Tibial nerve (tissue), 4 donors: ENCODE measurements at regions not wholly inside any gene's neighbourhood (a gene's known extent, or its start where the extent isn't known, plus 50 kb on each side); places are given as distances from the start of the nearest gene placed in this dataset.
"Not testable (repeated sequence)": the region's sequence is repeated elsewhere in the genome, so short reads cannot be mapped to it uniquely, and the experiment has no call there.

Experiments used
- DNase-seq, 2 donors: peaks; one replicate each; pipeline ENCODE4 v3.0.0-alpha.2; 2019; ENCODE audit warnings: low spot score in 2 of 2
- H3K27ac ChIP-seq, 4 donors: fragments of 200-600 bp; sonication (generic) in 3 of 4; one replicate each; pipeline ENCODE4 v1.5.1; 2017 to 2019; ENCODE audit warnings: mild to moderate bottlenecking in 1 of 4
- H3K27me3 ChIP-seq, 2 donors: fragments of 200-600 bp; sonication (generic) in 1 of 2; one replicate each; pipeline versions ENCODE4 v1.5.1 to v1.6.0; 2017 to 2019
- H3K36me3 ChIP-seq, 3 donors: fragments of 200-600 bp; sonication (generic); one replicate each; pipeline ENCODE4 v1.5.1; 2018 to 2019
- H3K4me1 ChIP-seq, 4 donors: fragments of 200-600 bp; sonication (generic) in 3 of 4; one replicate each; pipeline ENCODE4 v1.5.1; 2017 to 2019
- H3K4me3 ChIP-seq, 4 donors: fragments of 200-600 bp; sonication (generic) in 3 of 4; one replicate each; pipeline ENCODE4 v1.5.1; 2017 to 2019; ENCODE audit warnings: mild to moderate bottlenecking in 1 of 4, moderate library complexity in 1 of 4
- H3K9me3 ChIP-seq, 4 donors: fragments of 200-600 bp; sonication (generic) in 3 of 4; one replicate each; pipeline ENCODE4 v1.5.1; 2017 to 2019
- EP300 ChIP-seq, 2 donors: sonication (generic); formaldehyde crosslinking; IDR thresholded peaks; one replicate each; pipeline ENCODE4 v1.6.1; 2017; ENCODE audit warnings: antibody characterized with exemption in 2 of 2, mild to moderate bottlenecking in 1 of 2
- POLR2A ChIP-seq, 2 donors: fragments of 450-650 bp; IDR thresholded peaks; one replicate each; pipeline ENCODE4 v1.6.1; 2017; ENCODE audit warnings: antibody characterized with exemption in 2 of 2, mild to moderate bottlenecking in 2 of 2, moderate library complexity in 2 of 2
- WGBS, 2 donors: methylation state at CpG; one replicate each; pipeline ENCODE4 v1.1.5; 2018; 5-methylcytosine and 5-hydroxymethylcytosine counted together
- TF ChIP-seq, protein P1 (sequence below), 5 experiments: fragments of 200-600 bp in 3 of 5; fragments of 450-650 bp in 2 of 5; sonication (generic) in 3 of 5; IDR thresholded peaks; one replicate each; pipeline ENCODE4 v1.5.1; 2016 to 2019; ENCODE audit warnings: antibody characterized with exemption in 5 of 5, mild to moderate bottlenecking in 3 of 5, moderate library complexity in 2 of 5

DNA sequence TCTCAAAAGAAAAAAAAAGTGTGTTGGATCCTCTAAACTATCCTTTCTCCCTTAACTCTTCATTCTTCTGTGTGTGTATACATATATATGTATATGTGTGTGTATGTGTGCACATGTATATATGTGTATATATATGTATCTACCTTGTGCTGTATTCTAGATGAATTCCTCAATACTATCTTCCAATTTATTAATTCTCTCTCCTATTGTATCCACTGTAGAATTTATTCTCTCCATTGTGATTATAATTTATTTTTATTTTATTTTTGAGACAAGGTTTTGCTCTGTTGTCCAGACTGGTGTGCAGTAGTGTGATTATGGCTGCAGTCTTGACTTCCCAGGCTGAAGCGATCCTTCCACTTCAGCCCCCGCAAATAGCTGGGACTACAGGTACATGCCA lies 147.1 kb upstream of the ZNF618 start:
- H3K9me3 ChIP-seq = peaks cover 0 to 27% (median 2%) of the 10 kb centered on the region in 4 donors
- H3K4me3 ChIP-seq = no peak overlapping the region
- no peaks in the 10 kb centered on the region for H3K36me3 ChIP-seq
- WGBS, 2 donors = 91 to 94% methylated on average over 2 of the region's 2 CpGs
- H3K4me1 ChIP-seq = no peaks in the 10 kb centered on the region
- no peak for DNase-seq
- H3K27me3 ChIP-seq = no peaks in the 10 kb centered on the region
- H3K27ac ChIP-seq = no peak overlapping the region
- TF ChIP-seq EP300 (IDR thresholded peaks at IDR 0.05) (no peak), POLR2A (IDR thresholded peaks at IDR 0.05) (no peak)
- TF ChIP-seq, protein P1, sequence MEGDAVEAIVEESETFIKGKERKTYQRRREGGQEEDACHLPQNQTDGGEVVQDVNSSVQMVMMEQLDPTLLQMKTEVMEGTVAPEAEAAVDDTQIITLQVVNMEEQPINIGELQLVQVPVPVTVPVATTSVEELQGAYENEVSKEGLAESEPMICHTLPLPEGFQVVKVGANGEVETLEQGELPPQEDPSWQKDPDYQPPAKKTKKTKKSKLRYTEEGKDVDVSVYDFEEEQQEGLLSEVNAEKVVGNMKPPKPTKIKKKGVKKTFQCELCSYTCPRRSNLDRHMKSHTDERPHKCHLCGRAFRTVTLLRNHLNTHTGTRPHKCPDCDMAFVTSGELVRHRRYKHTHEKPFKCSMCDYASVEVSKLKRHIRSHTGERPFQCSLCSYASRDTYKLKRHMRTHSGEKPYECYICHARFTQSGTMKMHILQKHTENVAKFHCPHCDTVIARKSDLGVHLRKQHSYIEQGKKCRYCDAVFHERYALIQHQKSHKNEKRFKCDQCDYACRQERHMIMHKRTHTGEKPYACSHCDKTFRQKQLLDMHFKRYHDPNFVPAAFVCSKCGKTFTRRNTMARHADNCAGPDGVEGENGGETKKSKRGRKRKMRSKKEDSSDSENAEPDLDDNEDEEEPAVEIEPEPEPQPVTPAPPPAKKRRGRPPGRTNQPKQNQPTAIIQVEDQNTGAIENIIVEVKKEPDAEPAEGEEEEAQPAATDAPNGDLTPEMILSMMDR (IDR thresholded peaks at IDR 0.05) = no peak

DNA sequence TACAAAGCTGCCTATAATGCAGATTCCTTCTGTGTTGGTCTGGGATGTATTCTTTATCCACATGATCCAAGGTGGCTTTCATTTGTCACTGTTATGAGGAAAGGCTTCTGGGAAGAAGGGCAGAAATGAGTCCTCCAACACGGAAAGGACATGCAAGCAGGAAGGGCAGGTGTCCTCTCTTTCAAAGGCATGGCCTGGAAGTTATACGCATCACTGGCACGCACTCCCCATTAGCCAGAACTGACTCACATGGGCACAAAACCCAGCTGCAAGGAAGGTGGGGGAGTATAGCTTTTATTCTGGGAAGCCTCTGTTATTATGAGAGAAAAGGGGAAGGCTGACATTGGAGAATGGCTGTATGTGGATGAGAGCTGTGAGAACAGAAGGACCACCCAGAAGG lies 141.3 kb upstream of the ZNF618 start:
- TF ChIP-seq, protein P1 (IDR thresholded peaks at IDR 0.05) = no peak
- TF ChIP-seq EP300 (IDR thresholded peaks at IDR 0.05) (no peak), POLR2A (IDR thresholded peaks at IDR 0.05) (no peak)
- WGBS, 2 donors = 85 to 86% methylated on average over 3 of the region's 3 CpGs
- no peaks in the 10 kb centered on the region for H3K27me3 ChIP-seq
- no peak overlapping the region for H3K27ac ChIP-seq
- no peak overlapping the region for H3K4me3 ChIP-seq
- no peaks in the 10 kb centered on the region for H3K36me3 ChIP-seq
- DNase-seq = no peak
- peaks cover 0 to 12% (median 0%) of the 10 kb centered on the region in 4 donors for H3K9me3 ChIP-seq
- no peaks in the 10 kb centered on the region for H3K4me1 ChIP-seq

DNA sequence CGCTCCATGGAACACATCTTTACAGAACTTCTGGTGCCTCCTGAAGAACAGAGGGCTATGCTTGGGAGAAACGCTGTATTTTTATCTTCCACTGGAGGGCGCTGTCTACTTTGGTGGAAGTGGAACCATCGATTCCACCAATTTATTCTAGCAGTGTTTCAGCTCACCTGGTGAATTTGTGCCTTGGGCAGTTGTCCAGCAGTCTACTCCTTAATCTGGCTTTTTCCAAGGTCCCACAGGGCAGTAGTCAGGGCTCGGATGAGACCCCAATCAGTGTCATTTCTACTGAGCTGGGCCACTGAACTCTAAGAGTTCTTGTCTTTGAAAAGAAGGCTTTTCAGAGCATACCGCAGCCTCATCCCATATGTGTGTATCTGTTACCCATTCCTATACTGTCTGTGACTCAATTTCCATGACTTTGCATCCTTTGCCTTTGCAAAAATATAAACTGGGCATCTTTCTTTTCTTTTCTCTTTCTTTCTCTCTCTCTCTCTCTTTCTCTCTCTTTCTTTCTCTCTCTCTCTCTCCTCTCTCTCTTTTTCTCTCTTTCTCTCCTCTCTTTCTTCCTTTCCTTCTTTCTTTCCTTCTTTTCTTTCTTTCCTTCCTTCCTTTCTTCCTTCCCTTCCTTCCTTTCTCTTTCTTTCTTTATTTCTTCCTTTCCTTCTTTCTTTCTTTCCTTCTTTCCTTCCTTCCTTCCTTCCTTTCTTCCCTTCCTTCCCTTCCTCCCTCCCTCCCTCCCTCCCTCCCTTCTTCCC lies 138.4 kb upstream of the ZNF618 start:
- Histone ChIP-seq H3K27ac (no peak overlapping the region), H3K4me1 (no peaks in the 10 kb centered on the region), H3K27me3 (no peaks in the 10 kb centered on the region), H3K36me3 (no peaks in the 10 kb centered on the region), H3K9me3 (no peaks in the 10 kb centered on the region), H3K4me3 (no peak overlapping the region)
- TF ChIP-seq POLR2A (IDR thresholded peaks at IDR 0.05) (no peak), EP300 (IDR thresholded peaks at IDR 0.05) (no peak)
- TF ChIP-seq, protein P1 (IDR thresholded peaks at IDR 0.05) = peak; percentile 40 to 65 (median 52)
- 29 to 38% methylated on average over 6 of the region's 6 CpGs for WGBS, 2 donors
- peak in 1 of 2 donors; percentile 72 for DNase-seq

DNA sequence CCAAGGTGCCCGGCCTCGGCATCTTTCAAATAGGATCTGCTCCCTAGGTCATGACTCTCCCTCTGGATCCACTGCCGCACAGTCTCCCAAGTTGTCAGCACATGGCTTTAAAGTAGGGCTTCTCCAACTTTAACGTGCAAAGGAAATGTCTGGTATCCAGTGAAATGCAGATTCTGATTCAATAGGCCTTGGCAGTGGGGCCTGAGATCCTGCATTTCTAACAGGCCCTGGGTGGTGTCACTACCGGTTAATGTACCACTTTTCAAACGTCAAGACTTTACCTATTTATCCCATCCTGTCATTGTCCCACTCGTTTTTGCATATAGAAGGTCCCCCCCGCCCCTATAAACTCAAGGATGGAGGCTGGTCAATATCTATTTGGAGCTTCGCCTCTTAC lies 137.6 kb upstream of the ZNF618 start:
- Histone ChIP-seq H3K27me3 (no peaks in the 10 kb centered on the region), H3K9me3 (no peaks in the 10 kb centered on the region), H3K27ac (no peak overlapping the region), H3K36me3 (no peaks in the 10 kb centered on the region), H3K4me1 (no peaks in the 10 kb centered on the region), H3K4me3 (no peak overlapping the region)
- 70 to 85% methylated on average over 9 of the region's 9 CpGs for WGBS, 2 donors
- DNase-seq = no peak
- TF ChIP-seq EP300 (IDR thresholded peaks at IDR 0.05) (no peak), POLR2A (IDR thresholded peaks at IDR 0.05) (no peak)
- TF ChIP-seq, protein P1 (IDR thresholded peaks at IDR 0.05) = no peak

DNA sequence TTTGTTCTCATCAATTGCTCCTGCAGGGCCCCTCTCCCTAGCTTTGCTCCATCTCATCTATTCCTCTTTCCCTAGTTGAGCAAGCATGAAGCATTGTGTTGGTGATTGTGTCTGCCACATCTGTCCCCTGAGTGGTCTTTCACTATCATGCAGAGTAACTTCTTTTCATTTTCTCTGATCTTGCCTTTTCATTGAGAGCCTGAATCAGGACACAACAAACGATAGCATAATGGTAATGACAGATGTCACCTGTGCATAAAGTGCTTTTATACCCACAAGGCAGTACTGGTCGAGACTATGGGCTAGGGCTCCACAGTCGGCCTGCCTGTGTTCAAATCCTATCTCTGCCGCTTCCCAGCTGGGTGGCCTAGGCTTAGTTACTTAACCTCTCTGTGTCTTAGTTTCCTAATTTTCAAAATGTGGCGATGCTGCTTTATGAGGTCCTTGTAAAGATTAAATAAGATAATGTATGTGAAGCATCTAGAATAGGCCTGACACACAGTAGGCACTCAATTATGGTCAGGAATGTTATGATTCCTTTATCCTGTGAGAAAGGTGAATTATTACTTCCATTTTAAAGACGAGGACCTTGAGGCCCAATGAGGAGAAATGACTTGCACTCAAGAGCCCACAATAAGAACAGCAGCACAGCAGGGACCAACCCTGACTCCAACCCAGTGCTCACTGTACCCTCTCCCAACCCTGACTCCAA lies 137.1 kb upstream of the ZNF618 start:
- TF ChIP-seq POLR2A (IDR thresholded peaks at IDR 0.05) = no peak
- no peak for TF ChIP-seq EP300 (IDR thresholded peaks at IDR 0.05)
- TF ChIP-seq, protein P1 (IDR thresholded peaks at IDR 0.05) = no peak
- Histone ChIP-seq H3K9me3 (no peaks in the 10 kb centered on the region), H3K27me3 (no peaks in the 10 kb centered on the region), H3K4me3 (no peak overlapping the region), H3K27ac (no peak overlapping the region), H3K4me1 (no peaks in the 10 kb centered on the region), H3K36me3 (no peaks in the 10 kb centered on the region)
- no peak for DNase-seq
- 74 to 88% methylated on average over 6 of the region's 6 CpGs for WGBS, 2 donors

DNA sequence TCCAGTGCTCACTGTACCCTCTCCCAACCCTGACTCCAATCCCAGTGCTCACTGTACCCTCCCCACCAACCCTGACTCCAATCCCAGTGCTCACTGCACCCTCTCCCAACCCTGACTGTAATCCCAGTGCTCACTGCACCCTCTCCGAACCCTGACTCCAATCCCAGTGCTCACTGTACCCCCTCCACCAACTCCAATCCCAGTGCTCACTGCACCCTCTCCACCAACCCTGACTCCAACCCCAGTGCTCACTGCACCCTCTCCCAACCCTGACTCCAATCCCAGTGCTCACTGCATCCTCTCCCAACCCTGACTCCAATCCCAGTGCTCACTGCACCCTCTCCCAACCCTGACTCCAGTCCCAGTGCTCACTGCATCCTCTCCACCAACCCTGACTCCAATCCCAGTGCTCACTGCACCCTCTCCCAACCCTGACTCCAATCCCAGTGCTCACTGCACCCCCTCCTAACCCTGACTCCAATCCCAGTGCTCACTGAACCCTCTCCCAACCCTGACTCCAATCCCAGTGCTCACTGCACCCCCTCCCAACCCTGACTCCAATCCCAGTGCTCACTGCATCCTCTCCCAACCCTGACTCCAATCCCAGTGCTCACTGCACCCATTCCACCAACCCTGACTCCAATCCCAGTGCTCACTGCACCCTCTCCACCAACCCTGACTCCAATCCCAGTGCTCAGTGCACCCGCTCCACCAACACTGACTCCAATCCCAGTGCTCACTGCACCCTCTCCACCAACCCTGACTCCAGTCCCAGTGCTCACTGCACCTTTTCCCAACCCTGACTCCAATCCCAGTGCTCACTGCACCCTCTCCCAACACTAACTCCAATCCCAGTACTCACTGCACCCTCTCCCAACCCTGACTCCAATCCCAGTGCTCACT lies 136.3 kb upstream of the ZNF618 start:
- H3K4me1 ChIP-seq, H3K36me3 ChIP-seq, H3K4me3 ChIP-seq, H3K27ac ChIP-seq, H3K9me3 ChIP-seq, DNase-seq, H3K27me3 ChIP-seq: not testable (repeated sequence)
- 93 to 96% methylated on average over 2 of the region's 2 CpGs for WGBS, 2 donors
